OCI-LY1 (cell line): ENCODE measurements at regions not wholly inside any gene's neighbourhood (a gene's known extent, or its start where the extent isn't known, plus 50 kb on each side); places are given as distances from the start of the nearest gene placed in this dataset.

Source experiments
- CTCF ChIP-seq: fragments of 200-600 bp; sonication (generic), shearing (Covaris generic); IDR thresholded peaks from 2 replicates; pipeline ENCODE4 v1.5.1; 2017; ENCODE audit warnings: mild to moderate bottlenecking, antibody characterized with exemption, low read length, moderate library complexity, mixed read lengths
- EZH2 ChIP-seq: fragments of 200-600 bp; sonication (generic), shearing (Covaris generic); IDR thresholded peaks from 2 replicates; pipeline ENCODE4 v1.8.0; 2017; ENCODE audit warnings: borderline replicate concordance, mixed run types, mild to moderate bottlenecking, antibody characterized with exemption, low read length, moderate library complexity, mixed read lengths

- TF ChIP-seq EZH2 (no peak), CTCF (no peak)
These were observed 431.2 kb upstream of the GRAMD2B start for GRCh38 chr5:125992050-125992449.
